Activated CD8-positive, alpha-beta memory T cell treated with anti-CD3 and anti-CD28 coated beads, Interleukin-2, amount 10 ng/mL, durations not matched to agents 7 days and 5 days (primary cell): ENCODE measurements at regions not wholly inside any gene's neighbourhood (a gene's known extent, or its start where the extent isn't known, plus 50 kb on each side); places are given as distances from the start of the nearest gene placed in this dataset.
A peak's percentile ranks its signal among the peaks of the same experiment; 100 is the strongest.
"Not testable (repeated sequence)": the region's sequence is repeated elsewhere in the genome, so short reads cannot be mapped to it uniquely, and the experiment has no call there.

ENCODE experiments used
- ATAC-seq: fragments of 150-1000 bp; cut with Tn5 transposase; one replicate; pipeline ENCODE4 v1.10.0; 2021; ENCODE audit warnings: moderate library complexity
- CTCF ChIA-PET: fragments of 350-600 bp; sonication (Branson Sonifier 250); formaldehyde crosslinking; loops from one replicate; lab custom pipeline; 2021; ENCODE audit warnings: antibody characterized with exemption; lab: Charles Lee
- DNase-seq: peaks from one replicate; pipeline ENCODE4 v3.0.0-alpha.2; 2020
- H3K27ac Mint-ChIP-seq: one replicate; pipeline ENCODE4 v1.8.0; 2021; ENCODE audit warnings: mild to moderate bottlenecking, mixed read lengths
- H3K27me3 Mint-ChIP-seq: one replicate; pipeline ENCODE4 v1.8.0; 2021; ENCODE audit warnings: mixed read lengths
- H3K36me3 Mint-ChIP-seq: one replicate; pipeline ENCODE4 v1.8.0; 2021; ENCODE audit warnings: mild to moderate bottlenecking, mixed read lengths
- H3K4me1 Mint-ChIP-seq: one replicate; pipeline ENCODE4 v1.8.0; 2021; ENCODE audit warnings: mixed read lengths
- H3K4me3 Mint-ChIP-seq: one replicate; pipeline ENCODE4 v1.8.0; 2021; ENCODE audit warnings: mild to moderate bottlenecking, moderate library complexity, mixed read lengths
- H3K9me3 Mint-ChIP-seq: one replicate; pipeline ENCODE4 v1.8.0; 2022; ENCODE audit warnings: low read depth, mixed read lengths

GRCh38 chr1:192459467-192459866 lies 116.1 kb upstream of the RGS1 start:
- no peaks in the 10 kb centered on the region for H3K36me3 Mint-ChIP-seq
- DNase-seq (no peak), ATAC-seq (no peak)
- no peak overlapping the region for H3K27ac Mint-ChIP-seq
- no peaks in the 10 kb centered on the region for H3K4me1 Mint-ChIP-seq
- H3K4me3 Mint-ChIP-seq: no peak overlapping the region
- CTCF ChIA-PET: interaction anchor here (1.0 kb wide), 1 partner anchor 15 kb away, joined by 5 read pairs; no protein-coding TSS in a partner anchor
- H3K9me3 Mint-ChIP-seq: no peaks in the 10 kb centered on the region
- H3K27me3 Mint-ChIP-seq: peaks cover 17% of the 10 kb centered on the region

- Mint-ChIP-seq H3K27me3 (peaks cover 27% of the 10 kb centered on the region), H3K9me3 (no peaks in the 10 kb centered on the region), H3K4me1 (no peaks in the 10 kb centered on the region), H3K36me3 (no peaks in the 10 kb centered on the region), H3K4me3 (no peak overlapping the region), H3K27ac (no peak overlapping the region)
- CTCF ChIA-PET: no interaction called here
- ATAC-seq: no peak
- no peak for DNase-seq
Measured at GRCh38 chr1:192461684-192462083, 113.9 kb upstream of the RGS1 start.

GRCh38 chr1:192462616-192463015 lies 113.0 kb upstream of the RGS1 start:
- Mint-ChIP-seq H3K27ac (no peak overlapping the region), H3K4me3 (no peak overlapping the region), H3K27me3 (peaks cover 32% of the 10 kb centered on the region), H3K9me3 (no peaks in the 10 kb centered on the region), H3K4me1 (no peaks in the 10 kb centered on the region), H3K36me3 (no peaks in the 10 kb centered on the region)
- ATAC-seq (no peak), DNase-seq (no peak)
- CTCF ChIA-PET: interaction anchor here (1.0 to 1.8 kb wide), 2 partner anchors 11 to 12 kb away, joined by 4 read pairs; no protein-coding TSS in a partner anchor

DNA sequence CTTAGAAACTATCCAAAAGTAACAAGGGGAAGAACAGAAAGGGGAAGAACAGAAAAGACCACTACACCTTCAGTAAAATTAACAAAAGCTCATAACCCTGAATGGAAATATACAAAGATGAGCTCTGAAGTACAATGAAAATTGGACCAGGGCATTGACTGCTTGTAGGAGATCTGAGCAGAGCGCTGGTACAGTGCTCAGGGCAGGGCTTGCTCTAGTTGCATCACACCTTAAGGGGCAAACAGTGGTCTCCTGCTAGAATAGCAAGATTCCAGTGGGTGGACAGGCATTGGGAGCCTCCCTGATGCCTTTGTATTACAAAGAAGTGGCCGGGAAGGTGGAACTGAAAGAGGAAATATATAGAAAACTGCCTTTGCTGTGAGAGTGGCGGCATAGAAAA lies 111.9 kb upstream of the RGS1 start:
- CTCF ChIA-PET: interaction anchor here (1.0 to 1.8 kb wide), 2 partner anchors 10 to 13 kb away, joined by 3 to 4 read pairs; no protein-coding TSS in a partner anchor
- no peak for ATAC-seq
- Mint-ChIP-seq H3K36me3 (no peaks in the 10 kb centered on the region), H3K27ac (no peak overlapping the region), H3K27me3 (peaks cover 39% of the 10 kb centered on the region), H3K4me1 (no peaks in the 10 kb centered on the region), H3K4me3 (no peak overlapping the region), H3K9me3 (no peaks in the 10 kb centered on the region)
- no peak for DNase-seq

GRCh38 chr1:192465221-192465620 lies 110.4 kb upstream of the RGS1 start:
- H3K27me3 Mint-ChIP-seq: peaks cover 52% of the 10 kb centered on the region
- CTCF ChIA-PET, H3K4me3 Mint-ChIP-seq, H3K9me3 Mint-ChIP-seq, H3K36me3 Mint-ChIP-seq, ATAC-seq, H3K27ac Mint-ChIP-seq, DNase-seq, H3K4me1 Mint-ChIP-seq: not testable (repeated sequence)

DNA sequence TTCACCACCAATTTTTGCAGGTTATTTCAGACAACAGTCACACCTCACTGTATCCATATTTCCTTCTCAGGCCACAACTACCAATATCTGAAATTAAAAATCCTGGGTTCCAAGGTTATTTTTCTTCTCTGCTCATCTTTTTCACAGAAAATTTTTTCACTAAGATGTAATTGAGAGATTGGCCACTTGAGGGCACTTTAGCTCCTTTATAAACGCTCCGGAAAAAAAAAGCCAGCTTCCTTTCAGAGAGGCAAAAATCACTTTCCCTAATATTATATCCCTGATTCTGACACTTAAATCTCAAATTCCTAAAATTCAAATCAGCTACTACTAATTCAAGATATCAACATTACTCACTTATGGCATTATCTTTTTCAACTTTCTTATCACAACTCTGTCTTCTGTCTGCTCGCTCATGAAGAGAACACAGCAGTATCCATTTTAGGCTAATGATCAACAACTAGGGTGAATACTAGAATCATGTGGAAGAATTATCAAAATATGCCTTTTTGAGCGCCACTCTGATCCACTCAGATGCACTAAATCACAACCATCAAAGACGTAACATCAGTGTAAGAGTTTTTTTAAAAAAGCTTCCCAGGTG lies 101.4 kb upstream of the RGS1 start:
- CTCF ChIA-PET: interaction anchor here (0.7 to 3.3 kb wide), 28 partner anchors 11 to 556 kb away, joined by 3 to 29 read pairs (median 4); no protein-coding TSS in a partner anchor
- Mint-ChIP-seq H3K27ac (no peak overlapping the region), H3K4me1 (no peaks in the 10 kb centered on the region), H3K4me3 (no peak overlapping the region), H3K27me3 (peaks cover 16% of the 10 kb centered on the region), H3K9me3 (no peaks in the 10 kb centered on the region), H3K36me3 (no peaks in the 10 kb centered on the region)
- no peak for ATAC-seq
- no peak for DNase-seq

DNA sequence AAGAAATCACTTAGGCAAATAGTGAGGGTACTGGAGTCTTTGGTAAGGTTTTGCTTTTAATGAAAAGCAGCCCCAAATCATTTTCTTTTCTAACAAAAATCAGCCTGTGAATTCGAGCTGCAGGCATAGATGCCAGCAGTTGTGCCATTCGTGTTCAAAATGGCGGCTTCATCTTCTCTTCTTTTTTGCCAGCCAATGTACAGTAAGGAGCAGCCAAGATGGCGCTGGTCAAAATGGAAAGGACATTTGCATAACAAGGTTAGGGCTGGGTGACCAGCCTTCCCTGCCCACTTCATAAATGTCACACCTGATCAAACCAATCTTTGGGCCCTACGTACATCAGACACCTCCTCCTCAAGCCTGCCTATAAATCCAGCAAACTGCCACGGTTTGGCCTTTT lies 100.2 kb upstream of the RGS1 start:
- ATAC-seq (no peak), DNase-seq (no peak)
- no peaks in the 10 kb centered on the region for H3K4me1 Mint-ChIP-seq
- no peaks in the 10 kb centered on the region for H3K36me3 Mint-ChIP-seq
- H3K27ac Mint-ChIP-seq: no peak overlapping the region
- CTCF ChIA-PET: interaction anchor here (0.9 to 3.3 kb wide), 9 partner anchors 10 to 544 kb away, joined by 3 to 29 read pairs (median 10); no protein-coding TSS in a partner anchor
- H3K27me3 Mint-ChIP-seq: peaks cover 5% of the 10 kb centered on the region
- H3K9me3 Mint-ChIP-seq: no peaks in the 10 kb centered on the region
- H3K4me3 Mint-ChIP-seq: no peak overlapping the region

DNA sequence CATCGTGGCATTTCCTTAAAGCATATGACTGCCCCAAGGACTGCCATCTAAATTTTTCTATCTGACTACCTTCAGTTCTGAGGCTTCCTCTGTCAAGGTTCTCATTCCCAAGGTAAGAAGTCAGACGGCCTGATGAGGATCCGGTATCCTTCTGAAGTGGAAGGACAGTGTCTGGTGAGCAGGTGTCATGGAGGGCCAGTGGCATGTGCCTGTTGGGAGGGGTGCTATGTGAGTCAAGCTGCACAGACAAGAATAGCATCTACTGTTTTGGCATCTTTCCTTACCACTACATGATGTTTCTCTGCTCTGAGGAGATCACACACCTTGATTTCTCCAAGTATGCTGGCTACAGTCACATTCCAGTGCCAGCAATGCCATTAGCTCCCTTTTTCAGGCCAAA lies 99.6 kb upstream of the RGS1 start:
- no peaks in the 10 kb centered on the region for H3K36me3 Mint-ChIP-seq
- peaks cover 4% of the 10 kb centered on the region for H3K27me3 Mint-ChIP-seq
- no peaks in the 10 kb centered on the region for H3K9me3 Mint-ChIP-seq
- ATAC-seq (no peak), DNase-seq (no peak)
- no peak overlapping the region for H3K27ac Mint-ChIP-seq
- H3K4me1 Mint-ChIP-seq: no peaks in the 10 kb centered on the region
- CTCF ChIA-PET: interaction anchor here (0.8 to 3.3 kb wide), 6 partner anchors 10 to 544 kb away, joined by 3 to 29 read pairs (median 10); no protein-coding TSS in a partner anchor
- H3K4me3 Mint-ChIP-seq: no peak overlapping the region

- H3K27ac Mint-ChIP-seq: no peak overlapping the region
- H3K27me3 Mint-ChIP-seq: peaks cover 4% of the 10 kb centered on the region
- CTCF ChIA-PET: interaction anchor here (0.8 to 2.0 kb wide), 10 partner anchors 16 to 332 kb away, joined by 3 to 24 read pairs (median 6); partner anchors contain the start of gene RGS2
- H3K36me3 Mint-ChIP-seq: no peaks in the 10 kb centered on the region
- no peak overlapping the region for H3K4me3 Mint-ChIP-seq
- no peaks in the 10 kb centered on the region for H3K9me3 Mint-ChIP-seq
- no peak for ATAC-seq
- no peaks in the 10 kb centered on the region for H3K4me1 Mint-ChIP-seq
- DNase-seq: no peak
Measured at GRCh38 chr1:192476802-192477298, 98.7 kb upstream of the RGS1 start.

DNA sequence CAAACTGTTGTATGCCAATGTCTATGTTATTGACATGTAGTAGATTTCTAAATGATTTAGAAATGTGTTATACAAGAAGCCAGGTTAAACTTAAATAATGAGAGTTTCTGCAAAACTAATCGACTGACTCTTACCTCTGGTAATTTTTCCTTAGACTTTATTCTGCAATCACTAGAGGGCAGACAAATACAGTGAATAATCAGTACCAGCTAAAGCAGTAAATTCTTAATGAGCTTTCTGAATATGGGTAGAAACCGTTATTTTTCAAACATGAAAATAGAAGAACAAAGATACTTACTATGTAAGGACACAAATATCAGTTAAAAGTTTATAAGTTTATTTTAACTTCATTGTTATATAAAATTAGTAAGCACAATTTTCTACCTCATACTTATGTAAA lies 97.9 kb upstream of the RGS1 start:
- Mint-ChIP-seq H3K9me3 (no peaks in the 10 kb centered on the region), H3K4me3 (no peak overlapping the region), H3K4me1 (no peaks in the 10 kb centered on the region), H3K27ac (no peak overlapping the region), H3K36me3 (no peaks in the 10 kb centered on the region), H3K27me3 (peaks cover 4% of the 10 kb centered on the region)
- DNase-seq (no peak), ATAC-seq (peak; percentile 63)
- CTCF ChIA-PET: interaction anchor here (0.8 to 2.0 kb wide), 11 partner anchors 15 to 541 kb away, joined by 3 to 24 read pairs (median 5); partner anchors contain the start of gene RGS2

DNA sequence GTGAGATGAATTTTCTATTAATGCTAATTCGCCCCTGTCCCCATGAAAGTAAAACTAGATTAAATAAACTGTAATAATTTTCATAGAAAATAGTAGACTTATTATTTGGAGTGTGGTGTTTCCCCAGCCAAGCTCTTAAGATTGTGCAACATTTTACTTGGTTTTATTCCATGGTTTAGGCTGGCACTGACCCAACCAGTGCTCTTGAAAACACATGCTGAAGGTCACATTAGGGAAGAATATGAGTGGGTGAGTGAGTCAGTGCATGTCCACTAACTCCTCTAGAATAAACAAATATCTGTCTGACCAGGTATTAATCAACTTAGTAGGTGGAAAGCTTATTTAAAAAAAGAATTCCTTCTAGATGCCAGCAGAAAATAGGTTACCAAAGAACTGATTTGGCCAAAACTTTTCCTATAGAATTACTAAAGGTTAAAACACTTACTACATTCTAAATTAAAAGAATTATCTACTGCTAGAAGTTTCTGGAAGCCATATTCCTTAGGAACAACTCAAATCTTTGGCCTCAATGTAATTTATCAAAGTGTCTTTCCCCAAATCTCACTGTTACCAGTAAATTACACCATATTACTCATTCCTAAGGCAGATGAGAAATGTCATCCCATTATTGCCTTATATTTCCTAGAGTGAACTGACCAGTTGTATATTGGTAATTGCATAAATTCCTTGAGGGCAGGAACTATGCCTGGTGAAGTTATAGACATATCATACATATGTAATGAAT lies 89.7 kb upstream of the RGS1 start:
- ATAC-seq (no peak), DNase-seq (no peak)
- CTCF ChIA-PET: interaction anchor here (1.5 kb wide), 1 partner anchor 10 kb away, joined by 4 read pairs; no protein-coding TSS in a partner anchor
- no peaks in the 10 kb centered on the region for H3K36me3 Mint-ChIP-seq
- peaks cover 4% of the 10 kb centered on the region for H3K4me1 Mint-ChIP-seq
- H3K4me3 Mint-ChIP-seq: no peak overlapping the region
- no peak overlapping the region for H3K27ac Mint-ChIP-seq
- no peaks in the 10 kb centered on the region for H3K27me3 Mint-ChIP-seq
- H3K9me3 Mint-ChIP-seq: no peaks in the 10 kb centered on the region

- ATAC-seq (no peak), DNase-seq (no peak)
- Mint-ChIP-seq H3K36me3 (no peaks in the 10 kb centered on the region), H3K4me3 (no peak overlapping the region), H3K9me3 (no peaks in the 10 kb centered on the region), H3K4me1 (peaks cover 4% of the 10 kb centered on the region), H3K27ac (no peak overlapping the region), H3K27me3 (no peaks in the 10 kb centered on the region)
- CTCF ChIA-PET: no interaction called here
Measured at GRCh38 chr1:192488058-192488457, 87.5 kb upstream of the RGS1 start.

GRCh38 chr1:192489047-192489446 lies 86.5 kb upstream of the RGS1 start:
- ATAC-seq: no peak
- CTCF ChIA-PET: interaction anchor here (1.3 to 1.5 kb wide), 2 partner anchors 15 to 97 kb away, joined by 4 to 7 read pairs; no protein-coding TSS in a partner anchor
- peaks cover 4% of the 10 kb centered on the region for H3K4me1 Mint-ChIP-seq

More at GRCh38 chr1:192489047-192489446, 86.5 kb upstream of the RGS1 start:
- no peak for DNase-seq
- no peaks in the 10 kb centered on the region for H3K9me3 Mint-ChIP-seq
- no peak overlapping the region for H3K4me3 Mint-ChIP-seq
- no peaks in the 10 kb centered on the region for H3K36me3 Mint-ChIP-seq
- H3K27ac Mint-ChIP-seq: no peak overlapping the region
- no peaks in the 10 kb centered on the region for H3K27me3 Mint-ChIP-seq
